ENCODE measurements at regions not wholly inside any gene's neighbourhood (a gene's known extent, or its start where the extent isn't known, plus 50 kb on each side); places are given as distances from the start of the nearest gene placed in this dataset.

DNA sequence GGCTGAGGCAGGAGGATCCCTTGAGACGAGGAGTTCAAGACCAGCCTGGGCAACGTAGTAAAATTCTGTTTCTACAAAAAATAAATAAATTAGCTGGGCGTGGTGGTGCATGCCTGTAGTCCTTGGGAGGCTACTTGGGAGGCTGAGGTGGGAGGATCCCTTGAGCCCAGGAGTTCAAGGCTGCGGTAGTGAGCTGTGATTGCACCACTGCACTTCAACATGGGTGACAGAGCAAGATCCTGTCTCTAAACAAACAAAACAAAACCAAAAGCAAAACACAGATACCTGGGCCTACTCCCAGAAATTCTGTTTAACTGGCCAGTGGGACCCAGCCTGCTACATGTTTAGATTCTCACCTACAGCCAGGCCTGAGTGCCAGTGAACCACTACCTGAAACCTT, 74.6 kb upstream of the MEDAG start:
- TF ChIP-seq, protein P1, sequence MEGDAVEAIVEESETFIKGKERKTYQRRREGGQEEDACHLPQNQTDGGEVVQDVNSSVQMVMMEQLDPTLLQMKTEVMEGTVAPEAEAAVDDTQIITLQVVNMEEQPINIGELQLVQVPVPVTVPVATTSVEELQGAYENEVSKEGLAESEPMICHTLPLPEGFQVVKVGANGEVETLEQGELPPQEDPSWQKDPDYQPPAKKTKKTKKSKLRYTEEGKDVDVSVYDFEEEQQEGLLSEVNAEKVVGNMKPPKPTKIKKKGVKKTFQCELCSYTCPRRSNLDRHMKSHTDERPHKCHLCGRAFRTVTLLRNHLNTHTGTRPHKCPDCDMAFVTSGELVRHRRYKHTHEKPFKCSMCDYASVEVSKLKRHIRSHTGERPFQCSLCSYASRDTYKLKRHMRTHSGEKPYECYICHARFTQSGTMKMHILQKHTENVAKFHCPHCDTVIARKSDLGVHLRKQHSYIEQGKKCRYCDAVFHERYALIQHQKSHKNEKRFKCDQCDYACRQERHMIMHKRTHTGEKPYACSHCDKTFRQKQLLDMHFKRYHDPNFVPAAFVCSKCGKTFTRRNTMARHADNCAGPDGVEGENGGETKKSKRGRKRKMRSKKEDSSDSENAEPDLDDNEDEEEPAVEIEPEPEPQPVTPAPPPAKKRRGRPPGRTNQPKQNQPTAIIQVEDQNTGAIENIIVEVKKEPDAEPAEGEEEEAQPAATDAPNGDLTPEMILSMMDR (IDR thresholded peaks at IDR 0.05) = no peak
- no peak for TF ChIP-seq EP300 (IDR thresholded peaks at IDR 0.05)
- TF ChIP-seq POLR2A (IDR thresholded peaks at IDR 0.05; ENCODE audit: low read length) = no peak
- no peak for TF ChIP-seq MYC (IDR thresholded peaks at IDR 0.05; ENCODE audit: borderline replicate concordance, low read length)
- no peak for TF ChIP-seq RFX5 (IDR thresholded peaks at IDR 0.05)
- no peak for TF ChIP-seq FOSL2 (IDR thresholded peaks at IDR 0.05)
- no peak for TF ChIP-seq FOSL2 (CRISPR knock-in tag; IDR thresholded peaks at IDR 0.05)
- no peak for TF ChIP-seq MAZ (IDR thresholded peaks at IDR 0.05; ENCODE audit: borderline replicate concordance, low read depth, low read length)
- TF ChIP-seq, protein P2, sequence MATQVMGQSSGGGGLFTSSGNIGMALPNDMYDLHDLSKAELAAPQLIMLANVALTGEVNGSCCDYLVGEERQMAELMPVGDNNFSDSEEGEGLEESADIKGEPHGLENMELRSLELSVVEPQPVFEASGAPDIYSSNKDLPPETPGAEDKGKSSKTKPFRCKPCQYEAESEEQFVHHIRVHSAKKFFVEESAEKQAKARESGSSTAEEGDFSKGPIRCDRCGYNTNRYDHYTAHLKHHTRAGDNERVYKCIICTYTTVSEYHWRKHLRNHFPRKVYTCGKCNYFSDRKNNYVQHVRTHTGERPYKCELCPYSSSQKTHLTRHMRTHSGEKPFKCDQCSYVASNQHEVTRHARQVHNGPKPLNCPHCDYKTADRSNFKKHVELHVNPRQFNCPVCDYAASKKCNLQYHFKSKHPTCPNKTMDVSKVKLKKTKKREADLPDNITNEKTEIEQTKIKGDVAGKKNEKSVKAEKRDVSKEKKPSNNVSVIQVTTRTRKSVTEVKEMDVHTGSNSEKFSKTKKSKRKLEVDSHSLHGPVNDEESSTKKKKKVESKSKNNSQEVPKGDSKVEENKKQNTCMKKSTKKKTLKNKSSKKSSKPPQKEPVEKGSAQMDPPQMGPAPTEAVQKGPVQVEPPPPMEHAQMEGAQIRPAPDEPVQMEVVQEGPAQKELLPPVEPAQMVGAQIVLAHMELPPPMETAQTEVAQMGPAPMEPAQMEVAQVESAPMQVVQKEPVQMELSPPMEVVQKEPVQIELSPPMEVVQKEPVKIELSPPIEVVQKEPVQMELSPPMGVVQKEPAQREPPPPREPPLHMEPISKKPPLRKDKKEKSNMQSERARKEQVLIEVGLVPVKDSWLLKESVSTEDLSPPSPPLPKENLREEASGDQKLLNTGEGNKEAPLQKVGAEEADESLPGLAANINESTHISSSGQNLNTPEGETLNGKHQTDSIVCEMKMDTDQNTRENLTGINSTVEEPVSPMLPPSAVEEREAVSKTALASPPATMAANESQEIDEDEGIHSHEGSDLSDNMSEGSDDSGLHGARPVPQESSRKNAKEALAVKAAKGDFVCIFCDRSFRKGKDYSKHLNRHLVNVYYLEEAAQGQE (IDR thresholded peaks at IDR 0.05) = no peak
- TF ChIP-seq HEYL (CRISPR knock-in tag; IDR thresholded peaks at IDR 0.05) = no peak
- TF ChIP-seq POLR2AphosphoS2 (conservative IDR thresholded peaks at IDR 0.05; ENCODE audit: low read length) = no peak
- TF ChIP-seq, protein P3, sequence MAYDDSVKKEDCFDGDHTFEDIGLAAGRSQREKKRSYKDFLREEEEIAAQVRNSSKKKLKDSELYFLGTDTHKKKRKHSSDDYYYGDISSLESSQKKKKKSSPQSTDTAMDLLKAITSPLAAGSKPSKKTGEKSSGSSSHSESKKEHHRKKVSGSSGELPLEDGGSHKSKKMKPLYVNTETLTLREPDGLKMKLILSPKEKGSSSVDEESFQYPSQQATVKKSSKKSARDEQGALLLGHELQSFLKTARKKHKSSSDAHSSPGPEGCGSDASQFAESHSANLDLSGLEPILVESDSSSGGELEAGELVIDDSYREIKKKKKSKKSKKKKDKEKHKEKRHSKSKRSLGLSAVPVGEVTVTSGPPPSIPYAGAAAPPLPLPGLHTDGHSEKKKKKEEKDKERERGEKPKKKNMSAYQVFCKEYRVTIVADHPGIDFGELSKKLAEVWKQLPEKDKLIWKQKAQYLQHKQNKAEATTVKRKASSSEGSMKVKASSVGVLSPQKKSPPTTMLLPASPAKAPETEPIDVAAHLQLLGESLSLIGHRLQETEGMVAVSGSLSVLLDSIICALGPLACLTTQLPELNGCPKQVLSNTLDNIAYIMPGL (CRISPR knock-in tag; IDR thresholded peaks at IDR 0.05; ENCODE audit: borderline replicate concordance) = no peak
- TF ChIP-seq CHD4 (IDR thresholded peaks at IDR 0.05; ENCODE audit: borderline replicate concordance) = no peak

All from A549 (cell line).